Adrenal gland (tissue), 9 donors: ENCODE measurements at regions not wholly inside any gene's neighbourhood (a gene's known extent, or its start where the extent isn't known, plus 50 kb on each side); places are given as distances from the start of the nearest gene placed in this dataset.

ENCODE experiments used
- DNase-seq, 7 donors: peaks; one replicate each; pipeline ENCODE4 v3.0.0-alpha.2; 2019 to 2020
- H3K27ac ChIP-seq, 5 donors: fragments of 200-600 bp; sonication (generic) in 4 of 5; 1 replicate in 3 of 5; 2 replicates in 2 of 5; pipeline versions ENCODE4 v1.5.1 to v1.8.0; 2016 to 2020; ENCODE audit warnings: mild to moderate bottlenecking in 1 of 5
- H3K27me3 ChIP-seq: fragments of 200-600 bp; 2 replicates; pipeline ENCODE4 v1.8.0; 2021
- H3K36me3 ChIP-seq, 2 donors: fragments of 200-600 bp; replicated peaks in 1 of 2; 1 replicate in 1 of 2; 2 replicates in 1 of 2; pipeline versions ENCODE4 v1.5.1 to v1.8.0; 2018 to 2022
- H3K4me1 ChIP-seq, 2 donors: fragments of 200-600 bp; replicated peaks in 1 of 2; 1 replicate in 1 of 2; 2 replicates in 1 of 2; pipeline versions ENCODE4 v1.5.1 to v1.8.0; 2018 to 2021
- H3K4me3 ChIP-seq, 4 donors: fragments of 200-600 bp; sonication (generic) in 3 of 4; one replicate each; pipeline ENCODE4 v1.5.1; 2016 to 2018
- H3K9me3 ChIP-seq, 3 donors: fragments of 200-600 bp; sonication (generic) in 1 of 3; replicated peaks in 1 of 3; 1 replicate in 2 of 3; 2 replicates in 1 of 3; pipeline versions ENCODE4 v1.5.1 to v1.8.0; 2016 to 2021
- POLR2A ChIP-seq, 2 donors: fragments of 450-650 bp; IDR thresholded peaks; one replicate each; pipeline ENCODE4 v1.6.1; 2017; ENCODE audit warnings: antibody characterized with exemption in 2 of 2, mild to moderate bottlenecking in 2 of 2, moderate library complexity in 1 of 2
- WGBS, 4 donors: extraction: QIAGEN DNeasy Blood & Tissue Kit in 2 of 4; methylation state at CpG; one replicate each; pipeline versions ENCODE4 v1.1.5 to v1.1.7; 2013 to 2017; 5-methylcytosine and 5-hydroxymethylcytosine counted together
- intact Hi-C, 2 donors: fragments of 100-400 bp; cut with DNase I; formaldehyde crosslinking; loops; one replicate each; pipeline versions ENCODE4 v1.14.1 to v1.15.0; 2022 to 2023
- TF ChIP-seq, protein P1 (sequence below), 6 experiments: fragments of 450-650 bp in 4 of 6; fragments of 200-600 bp in 2 of 6; sonication (generic) in 1 of 6; IDR thresholded peaks; 1 replicate in 5 of 6; 2 replicates in 1 of 6; pipeline versions ENCODE4 v1.5.1 to v1.8.0; 2016 to 2021; ENCODE audit warnings: antibody characterized with exemption in 6 of 6, mild to moderate bottlenecking in 2 of 6, moderate library complexity in 1 of 6
- donor health status: healthy with polysubstance abuse.
- donor health status: Bipolar disorder and iron deficiency.
- donor health status: DM: yes; HTN: yes; CAD: no.
- donor health status: DM: no; HTN: no; CAD: no.
- donor health status: DM: no; HTN: no; CAD: no.

GRCh38 chr11:70644343-70645060, 246.2 kb downstream of the CTTN start:
- Histone ChIP-seq H3K4me3 (no peak overlapping the region), H3K9me3 (no peaks in the 10 kb centered on the region), H3K36me3 (no peaks in the 10 kb centered on the region), H3K27ac (no peak overlapping the region), H3K27me3 (no peaks in the 10 kb centered on the region), H3K4me1 (no peaks in the 10 kb centered on the region)
- WGBS, 4 donors, result 63 to 84% (median 71%) methylated on average over 7 to 15 of the region's 15 CpGs
- no peak for DNase-seq
- intact Hi-C loops, result no loop called here
- TF ChIP-seq POLR2A (IDR thresholded peaks at IDR 0.05), result no peak

DNA sequence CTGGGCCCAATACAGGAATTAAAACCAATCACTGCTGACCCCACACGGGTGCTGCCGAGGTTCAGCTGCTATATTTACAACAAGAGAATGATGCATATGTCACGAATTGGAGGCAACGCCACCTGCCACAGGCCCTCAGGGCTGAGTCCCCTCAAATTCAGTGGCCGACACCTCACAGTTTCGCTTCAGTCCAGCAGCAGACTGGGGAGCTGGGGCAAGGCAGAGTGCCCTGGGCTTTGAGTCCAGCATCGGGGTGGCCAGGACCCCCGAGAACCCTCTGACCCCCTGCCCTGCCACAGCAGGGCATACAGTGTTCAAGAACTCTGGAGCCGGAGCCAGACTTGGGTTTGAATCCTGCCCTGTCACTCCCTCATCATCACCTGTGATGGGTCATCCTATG, 247.2 kb downstream of the CTTN start:
- Histone ChIP-seq H3K9me3 (no peaks in the 10 kb centered on the region), H3K36me3 (no peaks in the 10 kb centered on the region), H3K4me3 (no peak overlapping the region), H3K27ac (no peak overlapping the region), H3K4me1 (no peaks in the 10 kb centered on the region), H3K27me3 (no peaks in the 10 kb centered on the region)
- no peak for TF ChIP-seq POLR2A (IDR thresholded peaks at IDR 0.05)
- TF ChIP-seq, protein P1, sequence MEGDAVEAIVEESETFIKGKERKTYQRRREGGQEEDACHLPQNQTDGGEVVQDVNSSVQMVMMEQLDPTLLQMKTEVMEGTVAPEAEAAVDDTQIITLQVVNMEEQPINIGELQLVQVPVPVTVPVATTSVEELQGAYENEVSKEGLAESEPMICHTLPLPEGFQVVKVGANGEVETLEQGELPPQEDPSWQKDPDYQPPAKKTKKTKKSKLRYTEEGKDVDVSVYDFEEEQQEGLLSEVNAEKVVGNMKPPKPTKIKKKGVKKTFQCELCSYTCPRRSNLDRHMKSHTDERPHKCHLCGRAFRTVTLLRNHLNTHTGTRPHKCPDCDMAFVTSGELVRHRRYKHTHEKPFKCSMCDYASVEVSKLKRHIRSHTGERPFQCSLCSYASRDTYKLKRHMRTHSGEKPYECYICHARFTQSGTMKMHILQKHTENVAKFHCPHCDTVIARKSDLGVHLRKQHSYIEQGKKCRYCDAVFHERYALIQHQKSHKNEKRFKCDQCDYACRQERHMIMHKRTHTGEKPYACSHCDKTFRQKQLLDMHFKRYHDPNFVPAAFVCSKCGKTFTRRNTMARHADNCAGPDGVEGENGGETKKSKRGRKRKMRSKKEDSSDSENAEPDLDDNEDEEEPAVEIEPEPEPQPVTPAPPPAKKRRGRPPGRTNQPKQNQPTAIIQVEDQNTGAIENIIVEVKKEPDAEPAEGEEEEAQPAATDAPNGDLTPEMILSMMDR (IDR thresholded peaks at IDR 0.05), result no peak
- intact Hi-C loops, result no loop called here
- DNase-seq, result no peak
- WGBS, 4 donors, result 79 to 87% (median 82%) methylated on average over 7 to 9 of the region's 9 CpGs

DNA sequence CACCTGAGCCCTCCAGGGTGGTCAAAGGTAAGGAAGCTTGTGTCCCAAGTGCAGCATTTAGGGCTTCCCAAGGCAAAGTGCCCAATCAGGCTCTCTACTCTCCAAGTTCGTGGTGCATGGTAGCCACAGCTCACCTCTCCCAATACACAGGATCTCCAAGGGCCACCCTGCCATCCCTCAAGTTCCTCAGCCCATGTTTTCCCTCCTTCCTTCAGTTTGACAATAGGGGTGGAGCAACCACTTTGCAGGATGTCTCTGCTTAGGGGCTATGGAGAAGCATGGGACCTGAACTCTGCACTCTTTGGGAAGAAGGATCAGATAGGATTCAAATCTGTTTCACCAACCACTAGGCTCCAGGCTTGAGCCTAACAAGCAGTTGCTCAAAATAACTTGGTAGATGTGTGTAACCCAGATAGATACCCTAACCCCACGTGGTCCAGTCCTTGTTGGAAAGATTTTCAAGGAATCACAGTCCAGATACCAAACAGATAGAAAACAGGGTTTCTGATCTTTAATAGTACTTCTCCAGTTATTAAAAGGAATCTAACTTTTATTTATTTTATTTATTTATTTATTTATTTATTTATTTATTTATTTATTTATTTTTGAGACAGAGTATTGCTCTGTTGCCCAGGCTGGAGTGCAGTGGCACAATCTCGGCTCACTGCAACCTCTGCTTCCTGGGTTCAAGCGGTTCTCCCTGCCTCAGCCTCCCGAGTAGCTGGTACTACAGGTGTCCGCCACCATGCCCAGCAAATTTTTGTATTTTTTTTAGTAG, 248.1 kb downstream of the CTTN start:
- no peaks in the 10 kb centered on the region for H3K4me1 ChIP-seq
- no peak overlapping the region for H3K27ac ChIP-seq
- H3K36me3 ChIP-seq, result no peaks in the 10 kb centered on the region
- TF ChIP-seq, protein P1 (IDR thresholded peaks at IDR 0.05), result no peak
- TF ChIP-seq POLR2A (IDR thresholded peaks at IDR 0.05), result no peak
- 78 to 83% (median 78%) methylated on average over 6 of the region's 6 CpGs for WGBS, 4 donors
- no peak for DNase-seq
- H3K27me3 ChIP-seq, result no peaks in the 10 kb centered on the region
- no peak overlapping the region for H3K4me3 ChIP-seq
- no peaks in the 10 kb centered on the region for H3K9me3 ChIP-seq
- intact Hi-C loops, result no loop called here

DNA sequence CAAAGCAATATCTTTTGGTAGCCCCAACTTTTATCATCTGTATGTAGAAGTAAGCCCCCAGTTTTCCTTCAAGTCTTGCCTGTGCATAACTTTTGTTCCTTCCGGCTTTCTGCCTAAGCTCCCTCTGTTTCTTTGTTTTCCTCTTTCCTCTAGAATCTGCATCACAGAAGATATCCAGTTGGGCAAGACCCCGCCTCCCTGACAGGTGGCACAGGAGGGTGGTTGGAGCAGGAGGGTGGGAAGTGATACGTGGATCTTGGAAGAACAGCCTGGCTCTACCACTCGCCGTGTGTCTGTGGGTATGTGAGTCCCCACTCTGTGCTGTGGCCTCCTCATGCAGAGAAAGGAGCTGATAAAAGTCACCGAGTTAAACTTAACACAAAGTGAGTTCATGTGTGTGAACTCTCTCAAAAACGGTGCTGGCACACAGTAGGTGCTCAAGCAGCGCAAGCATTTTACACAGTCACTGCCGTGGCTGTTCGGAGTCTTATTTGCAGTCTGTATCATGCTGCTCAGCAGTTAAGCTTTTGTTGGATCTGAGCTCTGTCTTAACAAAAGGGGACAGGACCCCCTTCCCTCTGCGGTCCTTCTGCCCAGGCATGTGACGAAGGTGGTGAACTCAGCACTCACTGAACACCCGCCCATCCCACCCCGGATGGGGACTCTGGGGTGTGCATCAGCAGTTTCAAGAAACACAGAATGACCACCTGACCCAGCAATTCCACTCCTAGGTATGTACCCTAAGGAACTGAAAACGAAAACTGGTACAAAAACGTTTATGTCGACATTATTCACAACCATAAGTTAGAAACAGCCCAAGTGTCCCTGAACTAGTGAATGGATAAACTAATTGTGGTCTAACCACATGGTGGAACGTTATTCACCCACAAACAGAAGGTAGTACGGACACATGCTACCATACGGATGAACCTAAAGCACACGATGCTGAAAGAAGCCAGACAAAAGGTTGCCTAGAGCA, 249.1 kb downstream of the CTTN start:
- no peaks in the 10 kb centered on the region for H3K36me3 ChIP-seq
- DNase-seq, result no peak
- H3K4me3 ChIP-seq, result no peak overlapping the region
- H3K9me3 ChIP-seq, result no peaks in the 10 kb centered on the region
- TF ChIP-seq, protein P1 (IDR thresholded peaks at IDR 0.05), result no peak
- no peak for TF ChIP-seq POLR2A (IDR thresholded peaks at IDR 0.05)
- intact Hi-C loops, result no loop called here
- H3K4me1 ChIP-seq, result no peaks in the 10 kb centered on the region
- 46 to 59% (median 51%) methylated on average over 21 of the region's 21 CpGs for WGBS, 4 donors
- no peak overlapping the region for H3K27ac ChIP-seq
- no peaks in the 10 kb centered on the region for H3K27me3 ChIP-seq
